ENCODE measurements at regions not wholly inside any gene's neighbourhood (a gene's known extent, or its start where the extent isn't known, plus 50 kb on each side); places are given as distances from the start of the nearest gene placed in this dataset.

GRCh38 chr7:81140252-81140651 lies 221.4 kb upstream of the SEMA3C start:
- Histone ChIP-seq H3K9me3 (no peaks in the 10 kb centered on the region), H3K4me1 (ENCODE audit: low read depth) (peaks cover 3% of the 10 kb centered on the region), H3K36me3 (ENCODE audit: low read depth) (no peaks in the 10 kb centered on the region), H3K4me3 (no peak overlapping the region)
- DNase-seq (no peak), ATAC-seq (no peak)
- intact Hi-C loops (cut with DNase I, micrococcal nuclease), result no loop called here
- TF ChIP-seq CTCF (IDR thresholded peaks at IDR 0.05), result no peak

GRCh38 chr7:81138870-81139269 lies 220.0 kb upstream of the SEMA3C start:
- intact Hi-C loops (cut with DNase I, micrococcal nuclease), result no loop called here
- Histone ChIP-seq H3K36me3 (ENCODE audit: low read depth) (no peaks in the 10 kb centered on the region), H3K4me1 (ENCODE audit: low read depth) (peaks cover 3% of the 10 kb centered on the region), H3K9me3 (no peaks in the 10 kb centered on the region), H3K4me3 (no peak overlapping the region)
- DNase-seq, result no peak
- ATAC-seq, result no peak
- no peak for TF ChIP-seq CTCF (IDR thresholded peaks at IDR 0.05)

- Histone ChIP-seq H3K4me1 (ENCODE audit: low read depth) (peaks cover 3% of the 10 kb centered on the region), H3K9me3 (no peaks in the 10 kb centered on the region), H3K4me3 (no peak overlapping the region), H3K36me3 (ENCODE audit: low read depth) (no peaks in the 10 kb centered on the region)
- DNase-seq (no peak), ATAC-seq (no peak)
- TF ChIP-seq CTCF (IDR thresholded peaks at IDR 0.05), result no peak
- intact Hi-C loops (cut with DNase I, micrococcal nuclease), result no loop called here
These were observed 216.5 kb upstream of the SEMA3C start for GRCh38 chr7:81135324-81135723.

- ATAC-seq, result no peak
- Histone ChIP-seq H3K9me3 (peaks cover 7% of the 10 kb centered on the region), H3K4me1 (ENCODE audit: low read depth) (no peaks in the 10 kb centered on the region), H3K36me3 (ENCODE audit: low read depth) (no peaks in the 10 kb centered on the region), H3K4me3 (no peak overlapping the region)
- TF ChIP-seq CTCF (IDR thresholded peaks at IDR 0.05), result no peak
- no peak for DNase-seq
- intact Hi-C loops (cut with DNase I, micrococcal nuclease), result no loop called here
These were observed 209.2 kb upstream of the SEMA3C start for GRCh38 chr7:81128011-81128410.

- Histone ChIP-seq H3K9me3 (no peaks in the 10 kb centered on the region), H3K4me3 (no peak overlapping the region), H3K4me1 (ENCODE audit: low read depth) (no peaks in the 10 kb centered on the region), H3K36me3 (ENCODE audit: low read depth) (no peaks in the 10 kb centered on the region)
- DNase-seq, result no peak
- intact Hi-C loops (cut with DNase I, micrococcal nuclease), result no loop called here
- ATAC-seq, result no peak
- TF ChIP-seq CTCF (IDR thresholded peaks at IDR 0.05), result no peak
These were observed 202.0 kb upstream of the SEMA3C start for GRCh38 chr7:81120803-81121202.

GRCh38 chr7:81120111-81120510 lies 201.3 kb upstream of the SEMA3C start:
- Histone ChIP-seq H3K9me3 (no peaks in the 10 kb centered on the region), H3K4me1 (ENCODE audit: low read depth) (no peaks in the 10 kb centered on the region), H3K4me3 (no peak overlapping the region), H3K36me3 (ENCODE audit: low read depth) (no peaks in the 10 kb centered on the region)
- DNase-seq, result no peak
- no peak for ATAC-seq
- TF ChIP-seq CTCF (IDR thresholded peaks at IDR 0.05), result no peak
- intact Hi-C loops (cut with DNase I, micrococcal nuclease), result no loop called here
